SK-N-SH treated with all-trans-retinoic acid at 6 μM for 48 hours (cell line): ENCODE measurements at regions not wholly inside any gene's neighbourhood (a gene's known extent, or its start where the extent isn't known, plus 50 kb on each side); places are given as distances from the start of the nearest gene placed in this dataset.

Source experiments
- BACH2 ChIP-seq: fragments of 250-450 bp; sonication (Bioruptor Pico); IDR thresholded peaks from 2 replicates; pipeline ENCODE4 v1.9.0; 2021; ENCODE audit warnings: mild to moderate bottlenecking, borderline replicate concordance
- ISL1 ChIP-seq: fragments of 250-450 bp; sonication (Bioruptor Pico); IDR thresholded peaks from 2 replicates; pipeline ENCODE4 v2.1.2; 2022; ENCODE audit warnings: mild to moderate bottlenecking, moderate library complexity
- OSR1 ChIP-seq: fragments of 250-450 bp; sonication (Bioruptor Pico); IDR thresholded peaks from 2 replicates; pipeline ENCODE4 v1.8.0; 2022; ENCODE audit warnings: moderate library complexity, mild to moderate bottlenecking, inconsistent platforms
- PPARA ChIP-seq: fragments of 250-450 bp; sonication (Bioruptor Pico); IDR thresholded peaks from 2 replicates; pipeline ENCODE4 v1.5.0; 2020; ENCODE audit warnings: mild to moderate bottlenecking, borderline replicate concordance
- RARB ChIP-seq: fragments of 250-450 bp; sonication (Bioruptor Pico); IDR thresholded peaks from 2 replicates; pipeline ENCODE4 v1.8.0; 2021; ENCODE audit warnings: mild to moderate bottlenecking, moderate library complexity
- SNAI2 ChIP-seq: fragments of 250-450 bp; sonication (Bioruptor Pico); IDR thresholded peaks from 2 replicates; pipeline ENCODE4 v1.5.0; 2020; ENCODE audit warnings: mild to moderate bottlenecking, moderate library complexity
- TCF4 ChIP-seq: fragments of 250-450 bp; sonication (Bioruptor Pico); IDR thresholded peaks from 2 replicates; pipeline ENCODE4 v1.8.0; 2021; ENCODE audit warnings: mild to moderate bottlenecking, moderate library complexity, borderline replicate concordance
- ZFP3 ChIP-seq: fragments of 250-450 bp; sonication (Bioruptor Pico); IDR thresholded peaks from 2 replicates; pipeline ENCODE4 v1.5.0; 2020; ENCODE audit warnings: mild to moderate bottlenecking, moderate library complexity

DNA sequence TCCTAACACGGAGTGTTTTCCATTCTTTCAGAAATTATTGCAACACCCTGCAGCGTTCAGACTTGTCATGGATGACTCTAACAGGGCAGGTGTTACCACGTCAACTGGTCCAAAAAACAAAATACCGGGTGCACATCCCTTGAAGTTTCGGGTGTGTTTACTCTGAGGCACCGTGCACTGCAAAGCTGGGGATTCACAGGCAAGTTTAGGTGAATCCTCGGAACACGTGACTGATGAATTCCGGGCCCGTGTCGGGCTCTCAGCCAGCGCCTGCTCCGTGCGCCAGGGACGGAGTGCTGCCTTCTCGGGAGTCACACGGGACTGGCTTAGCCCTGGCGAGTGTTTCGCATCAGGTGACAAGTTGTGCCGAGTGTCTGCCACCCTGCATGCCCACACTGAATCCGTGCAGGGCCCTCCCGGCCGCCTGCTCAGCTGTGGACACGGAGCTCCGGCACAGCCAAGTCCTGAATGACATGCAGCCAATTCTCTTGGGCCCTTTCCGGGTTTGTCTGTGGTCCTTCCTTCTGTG is 66.0 kb upstream of the IRX4 start:
- no peak for TF ChIP-seq ZFP3 (CRISPR knock-in tag)
- no peak for TF ChIP-seq OSR1
- TF ChIP-seq BACH2 (CRISPR knock-in tag) = no peak
- TF ChIP-seq SNAI2 (CRISPR knock-in tag) = no peak
- no peak for TF ChIP-seq RARB (CRISPR knock-in tag)
- TF ChIP-seq TCF4 = no peak
- TF ChIP-seq PPARA = no peak
- no peak for TF ChIP-seq ISL1
